Muscle layer of duodenum (tissue), 2 donors: ENCODE measurements at regions not wholly inside any gene's neighbourhood (a gene's known extent, or its start where the extent isn't known, plus 50 kb on each side); places are given as distances from the start of the nearest gene placed in this dataset.

ENCODE experiments used
- H3K27ac ChIP-seq: one replicate; pipeline ENCODE4 v1.7.0; 2013; ENCODE audit warnings: mild to moderate bottlenecking, low read length
- H3K27me3 ChIP-seq: one replicate; pipeline ENCODE4 v1.7.0; 2013; ENCODE audit warnings: low read depth, mild to moderate bottlenecking, control low read depth, low read length
- H3K36me3 ChIP-seq, 2 donors: one replicate each; pipeline ENCODE4 v1.7.0; 2013; ENCODE audit warnings: low read length in 2 of 2, control low read depth in 1 of 2, mild to moderate bottlenecking in 1 of 2; ENCODE audit not compliant: insufficient read depth in 2 of 2, control insufficient read depth in 1 of 2
- H3K4me1 ChIP-seq, 2 donors: one replicate each; pipeline ENCODE4 v1.7.0; 2013; ENCODE audit warnings: low read length in 2 of 2, mild to moderate bottlenecking in 2 of 2, control low read depth in 1 of 2, moderate library complexity in 1 of 2; ENCODE audit not compliant: insufficient read depth in 2 of 2, control insufficient read depth in 1 of 2
- H3K4me3 ChIP-seq, 2 donors: one replicate each; pipeline ENCODE4 v1.7.0; 2013; ENCODE audit warnings: low read length in 2 of 2, low read depth in 1 of 2, mild to moderate bottlenecking in 1 of 2
- H3K9me3 ChIP-seq, 2 donors: one replicate each; pipeline ENCODE4 v1.7.0; 2013; ENCODE audit warnings: low read length in 2 of 2, control low read depth in 1 of 2, mild to moderate bottlenecking in 1 of 2; ENCODE audit not compliant: control insufficient read depth in 1 of 2
- donor health status: healthy.

DNA sequence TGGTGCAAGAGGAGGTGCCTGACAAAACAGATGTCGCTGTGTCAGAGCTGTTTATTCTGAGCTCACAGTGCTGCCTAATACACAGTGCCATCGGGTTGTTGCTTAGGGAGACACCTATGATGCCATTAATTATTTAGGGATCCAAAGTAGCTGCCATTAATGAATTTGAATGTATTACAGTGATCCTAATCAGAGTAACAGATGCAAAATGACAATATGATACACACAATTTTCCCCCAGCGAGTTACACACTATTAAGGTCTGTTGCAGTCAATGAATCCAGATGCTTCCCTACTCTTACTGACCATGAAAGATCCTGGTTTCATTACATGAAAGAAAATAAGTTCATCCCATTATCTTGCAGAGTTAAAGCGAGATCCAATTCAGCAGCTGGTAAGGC, 91.3 kb downstream of the RWDD3 start:
- H3K4me3 ChIP-seq, result no peak overlapping the region
- no peaks in the 10 kb centered on the region for H3K36me3 ChIP-seq
- H3K4me1 ChIP-seq, result peaks cover 0 to 5% of the 10 kb centered on the region in 2 donors
- no peaks in the 10 kb centered on the region for H3K9me3 ChIP-seq
- H3K27me3 ChIP-seq, result no peaks in the 10 kb centered on the region
- H3K27ac ChIP-seq, result no peak overlapping the region

DNA sequence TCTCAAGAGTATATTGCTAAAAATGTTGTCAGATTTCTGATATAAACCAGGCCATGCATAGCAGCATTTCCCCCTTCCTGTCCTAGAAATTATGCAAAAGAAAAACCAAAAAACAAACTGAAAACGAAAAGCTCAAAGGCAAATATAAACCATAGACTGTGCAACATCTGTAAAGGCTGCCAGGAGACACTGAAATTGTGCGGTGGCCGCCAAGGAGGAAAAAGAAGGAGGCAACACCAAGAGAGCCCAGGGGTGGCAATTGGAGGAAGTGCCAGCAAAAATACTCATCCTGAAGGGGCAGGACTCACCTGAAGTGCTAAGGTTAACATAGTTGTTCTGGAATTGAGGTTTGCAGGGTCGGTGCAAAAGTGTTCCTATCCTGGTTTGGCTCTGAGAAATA, 92.0 kb downstream of the RWDD3 start:
- H3K4me1 ChIP-seq, result peaks cover 0 to 5% of the 10 kb centered on the region in 2 donors
- H3K4me3 ChIP-seq, result no peak overlapping the region
- no peaks in the 10 kb centered on the region for H3K27me3 ChIP-seq
- H3K9me3 ChIP-seq, result no peaks in the 10 kb centered on the region
- H3K27ac ChIP-seq, result no peak overlapping the region
- H3K36me3 ChIP-seq, result no peaks in the 10 kb centered on the region

DNA sequence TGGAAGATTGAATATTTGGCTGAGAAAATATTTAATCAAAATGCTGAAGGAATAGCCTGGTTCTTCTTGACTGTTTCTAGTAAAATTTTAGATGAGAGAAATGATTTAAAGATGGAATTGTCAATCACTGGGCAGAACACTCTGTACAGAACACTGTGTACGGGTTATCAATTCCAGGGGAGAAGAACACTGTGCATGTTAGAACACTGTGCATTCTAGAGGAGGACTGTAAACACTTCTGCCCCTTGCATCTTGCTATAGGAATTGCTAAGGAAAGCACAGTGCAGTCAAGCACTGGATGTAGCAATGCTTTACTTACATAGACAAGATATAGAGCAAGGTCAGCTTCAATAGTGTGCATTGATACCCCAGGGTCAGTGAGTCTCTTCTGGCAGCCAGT, 98.7 kb downstream of the RWDD3 start:
- no peak overlapping the region for H3K27ac ChIP-seq
- H3K36me3 ChIP-seq, result no peaks in the 10 kb centered on the region

DNA sequence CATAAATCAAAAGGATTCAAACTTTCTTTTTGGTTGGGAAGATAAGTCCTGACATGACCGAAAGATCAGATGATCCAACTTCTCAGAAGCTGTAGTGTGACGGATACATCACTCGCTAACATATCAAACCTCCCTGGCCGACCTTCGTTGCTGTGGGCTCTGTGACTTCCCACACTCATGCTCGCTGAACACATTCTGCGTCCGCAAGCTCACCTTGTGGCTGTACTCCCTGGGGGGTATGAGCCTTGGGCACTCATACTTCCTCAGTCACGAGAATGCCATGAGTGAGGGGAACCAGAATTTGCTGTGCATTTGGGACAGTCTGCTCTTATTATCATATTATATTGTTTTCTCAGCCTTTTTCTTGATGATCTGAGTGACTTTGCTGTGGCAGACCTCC, 105.4 kb downstream of the RWDD3 start:
- Histone ChIP-seq H3K4me1 (no peaks in the 10 kb centered on the region), H3K27me3 (no peaks in the 10 kb centered on the region), H3K27ac (no peak overlapping the region), H3K4me3 (no peak overlapping the region), H3K9me3 (no peaks in the 10 kb centered on the region), H3K36me3 (no peaks in the 10 kb centered on the region)

More for the DNA sequence above, 98.7 kb downstream of the RWDD3 start:
- Histone ChIP-seq H3K9me3 (no peaks in the 10 kb centered on the region), H3K4me1 (no peaks in the 10 kb centered on the region), H3K27me3 (no peaks in the 10 kb centered on the region), H3K4me3 (no peak overlapping the region)

DNA sequence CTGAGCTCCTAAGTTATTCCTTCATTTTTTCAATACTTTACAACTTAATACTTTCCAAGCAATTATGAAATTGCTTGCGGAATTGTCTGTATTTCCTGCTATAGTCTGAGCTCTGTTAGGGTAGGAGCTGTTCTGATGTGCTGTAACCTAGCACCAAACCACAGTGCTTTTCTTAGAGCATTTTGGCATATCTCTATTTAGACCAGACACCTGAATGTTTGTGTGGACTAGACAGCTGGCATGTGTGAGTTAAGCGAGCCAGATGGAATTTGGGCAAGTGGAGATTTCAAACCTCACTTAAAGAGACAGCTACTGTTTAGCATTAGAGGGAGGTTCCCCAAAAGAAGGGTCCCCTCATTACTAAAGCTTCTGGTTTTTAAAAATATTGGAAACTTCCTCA, 106.1 kb downstream of the RWDD3 start:
- H3K4me1 ChIP-seq, result no peaks in the 10 kb centered on the region
- H3K4me3 ChIP-seq, result no peak overlapping the region
- no peaks in the 10 kb centered on the region for H3K27me3 ChIP-seq
- H3K9me3 ChIP-seq, result no peaks in the 10 kb centered on the region
- no peaks in the 10 kb centered on the region for H3K36me3 ChIP-seq
- H3K27ac ChIP-seq, result no peak overlapping the region

DNA sequence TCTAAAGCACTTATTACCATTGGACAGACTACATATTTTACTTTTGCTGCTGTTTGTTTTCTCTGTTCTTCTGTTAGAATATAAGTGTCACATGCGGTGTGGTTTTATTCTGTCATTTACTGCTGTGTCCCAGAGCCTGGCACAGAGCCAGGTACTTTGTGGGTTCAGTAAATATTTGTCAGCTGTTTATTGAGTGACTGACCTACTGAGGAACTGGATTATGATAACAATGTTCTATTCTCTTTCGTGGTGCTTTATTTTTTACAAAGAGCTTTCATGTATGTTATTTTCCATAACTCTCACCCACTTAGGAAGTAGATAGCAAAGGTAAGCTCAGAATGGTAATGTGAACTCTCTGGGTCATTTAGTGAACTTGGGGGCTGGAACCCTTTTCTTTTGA, 118.8 kb downstream of the RWDD3 start:
- no peak overlapping the region for H3K27ac ChIP-seq
- no peaks in the 10 kb centered on the region for H3K9me3 ChIP-seq
- H3K4me1 ChIP-seq, result no peaks in the 10 kb centered on the region
- no peaks in the 10 kb centered on the region for H3K36me3 ChIP-seq
- H3K27me3 ChIP-seq, result no peaks in the 10 kb centered on the region
- no peak overlapping the region for H3K4me3 ChIP-seq

DNA sequence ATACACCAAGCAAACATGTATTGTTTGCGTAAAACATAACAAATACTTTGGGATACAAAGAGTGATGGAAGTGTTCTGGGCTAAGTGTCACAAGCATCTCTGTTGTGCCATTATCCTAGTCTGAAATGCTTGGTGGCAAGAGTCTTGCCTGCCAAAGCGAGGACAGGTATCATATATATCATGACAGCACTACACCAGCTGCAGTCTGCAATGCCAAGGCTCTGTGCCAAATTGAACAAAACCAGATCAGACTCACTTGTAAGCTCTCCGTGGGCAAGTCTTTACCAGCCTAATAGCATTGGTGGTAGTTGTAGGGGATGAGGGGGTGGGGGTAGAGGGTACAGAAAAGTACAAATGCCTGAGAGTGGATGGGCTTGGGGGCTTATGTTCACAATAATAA, 119.2 kb downstream of the RWDD3 start:
- Histone ChIP-seq H3K27ac (no peak overlapping the region), H3K9me3 (no peaks in the 10 kb centered on the region), H3K27me3 (no peaks in the 10 kb centered on the region), H3K4me3 (no peak overlapping the region), H3K4me1 (no peaks in the 10 kb centered on the region), H3K36me3 (no peaks in the 10 kb centered on the region)

DNA sequence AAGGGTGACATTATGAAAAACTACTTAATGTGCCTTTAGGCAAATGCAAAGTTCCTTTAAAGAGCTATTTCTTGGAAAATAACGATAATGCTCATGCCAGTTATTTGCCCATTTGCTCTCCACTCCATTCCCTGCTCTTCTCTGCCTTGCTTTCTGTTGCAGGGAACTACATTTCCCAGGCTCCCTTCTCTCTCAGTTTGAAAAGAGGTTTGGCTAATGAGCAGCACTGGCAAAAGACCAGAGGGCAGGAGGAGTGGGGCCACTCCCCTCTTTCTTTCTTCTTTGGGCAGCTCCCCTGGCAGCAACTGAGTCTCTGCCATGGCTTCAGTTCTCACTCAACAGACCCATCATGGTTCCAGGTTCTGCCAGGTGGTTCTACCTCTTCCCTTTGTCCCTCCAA, 130.5 kb downstream of the RWDD3 start:
- Histone ChIP-seq H3K27me3 (no peaks in the 10 kb centered on the region), H3K27ac (no peak overlapping the region), H3K4me3 (no peak overlapping the region), H3K36me3 (no peaks in the 10 kb centered on the region), H3K4me1 (no peaks in the 10 kb centered on the region), H3K9me3 (no peaks in the 10 kb centered on the region)

DNA sequence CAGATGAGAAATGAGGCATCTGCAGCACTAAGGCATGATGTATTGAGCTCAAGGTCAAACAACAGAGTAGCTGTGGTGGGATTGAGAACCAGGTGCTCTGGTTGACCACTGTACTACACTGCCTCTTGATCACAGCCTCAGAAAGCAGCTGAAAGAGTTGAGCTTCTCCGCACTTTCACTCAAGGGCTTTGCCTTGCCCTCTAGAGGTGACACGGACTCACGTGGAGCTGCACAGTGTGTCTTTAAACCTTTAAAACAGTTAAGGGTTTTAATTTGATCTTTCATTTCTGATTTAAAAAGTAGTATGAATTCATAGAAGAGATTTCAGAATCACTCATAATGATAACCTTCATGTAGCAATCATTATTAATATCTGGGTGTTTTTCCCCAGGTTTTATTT, 132.5 kb downstream of the RWDD3 start:
- H3K4me3 ChIP-seq, result no peak overlapping the region
- H3K4me1 ChIP-seq, result no peaks in the 10 kb centered on the region
- no peaks in the 10 kb centered on the region for H3K27me3 ChIP-seq
- no peak overlapping the region for H3K27ac ChIP-seq
- no peaks in the 10 kb centered on the region for H3K36me3 ChIP-seq
- no peaks in the 10 kb centered on the region for H3K9me3 ChIP-seq

DNA sequence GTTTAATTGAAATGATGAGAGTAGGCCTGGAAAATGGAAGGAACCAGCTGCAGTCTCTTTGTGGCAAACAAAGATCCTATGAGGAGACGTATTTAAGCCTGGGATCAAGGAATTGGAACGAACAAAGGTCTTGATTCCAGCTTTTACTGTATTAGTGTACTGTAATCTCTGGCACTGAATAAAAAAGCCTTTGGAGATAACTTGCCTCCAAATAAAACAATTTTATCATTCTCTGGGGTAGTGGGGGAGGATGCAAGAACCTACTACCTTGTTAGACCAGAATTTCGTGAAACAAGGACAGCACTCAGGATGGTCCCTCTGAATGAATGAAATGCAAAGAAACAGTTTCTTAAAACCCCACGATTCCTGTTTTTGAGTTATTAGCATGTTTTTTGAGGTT, 134.2 kb downstream of the RWDD3 start:
- Histone ChIP-seq H3K4me1 (no peaks in the 10 kb centered on the region), H3K9me3 (no peaks in the 10 kb centered on the region), H3K27me3 (no peaks in the 10 kb centered on the region), H3K36me3 (no peaks in the 10 kb centered on the region), H3K4me3 (no peak overlapping the region), H3K27ac (no peak overlapping the region)

DNA sequence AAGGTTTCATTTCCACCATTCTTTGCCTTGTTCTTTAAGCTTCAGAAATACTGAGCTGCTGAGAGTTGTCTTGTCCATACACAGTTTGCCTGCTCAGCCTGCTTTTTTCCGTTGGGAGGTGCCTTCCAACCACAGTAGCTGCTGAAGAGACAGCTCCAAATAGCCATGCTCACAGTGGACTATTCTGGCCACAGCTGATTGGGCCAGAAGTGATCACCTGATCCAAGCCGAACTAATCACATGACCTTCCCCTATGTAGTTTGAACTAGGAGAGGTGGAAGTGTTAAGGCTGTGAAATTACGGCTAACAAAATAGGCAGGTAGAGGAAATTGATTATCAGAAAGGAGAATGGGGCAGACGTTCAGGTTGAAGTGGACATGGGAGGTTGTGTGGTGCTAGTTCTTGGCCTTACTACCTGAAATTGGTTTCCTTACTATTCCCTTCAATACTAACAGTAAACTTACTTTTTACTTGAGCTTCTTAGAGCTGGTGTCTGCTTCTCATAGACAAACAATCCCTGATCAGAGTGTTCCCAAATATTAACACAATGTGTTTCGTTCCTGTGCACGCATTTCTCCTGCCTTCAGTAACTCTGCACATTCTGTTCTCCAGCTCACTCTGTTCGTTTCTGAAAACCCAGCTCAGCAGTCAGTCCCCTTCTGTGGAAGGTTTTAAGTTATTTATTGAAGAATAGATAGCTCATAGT, 136.1 kb downstream of the RWDD3 start:
- H3K27ac ChIP-seq, result no peak overlapping the region
- H3K4me3 ChIP-seq, result no peak overlapping the region
- no peaks in the 10 kb centered on the region for H3K4me1 ChIP-seq
- H3K9me3 ChIP-seq, result no peaks in the 10 kb centered on the region
- no peaks in the 10 kb centered on the region for H3K36me3 ChIP-seq
- no peaks in the 10 kb centered on the region for H3K27me3 ChIP-seq
